ENCODE measurements at regions not wholly inside any gene's neighbourhood (a gene's known extent, or its start where the extent isn't known, plus 50 kb on each side); places are given as distances from the start of the nearest gene placed in this dataset.

DNA sequence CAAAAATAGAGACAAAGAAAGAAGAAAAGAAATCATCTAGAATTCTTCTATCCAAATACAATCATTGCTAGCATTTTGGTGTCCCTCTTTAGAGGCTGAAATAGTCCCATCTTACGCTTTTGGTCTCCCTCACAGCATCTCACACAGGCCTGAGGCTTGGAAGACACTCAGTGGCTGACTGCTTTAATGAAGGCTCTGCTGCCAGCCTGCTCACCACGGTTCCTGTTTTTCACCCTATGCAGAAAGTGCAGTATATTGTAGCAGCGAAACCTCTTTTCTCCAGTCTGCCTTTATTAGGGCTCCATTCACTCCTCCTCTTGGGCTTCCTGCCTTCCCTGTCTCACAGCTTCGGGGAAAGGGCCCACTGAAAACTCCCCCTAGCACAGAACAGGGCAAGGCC, 102.2 kb downstream of the JCAD start:
- Histone ChIP-seq H3K79me2 (ENCODE audit: control insufficient read depth, insufficient read depth, low read length) (no peaks in the 10 kb centered on the region), H3K4me3 (ENCODE audit: control extremely low read depth in 1 of 5, extremely low read depth in 1 of 5, insufficient read depth in 1 of 5, low read depth in 2 of 5, low read length in 4 of 5) (no peak overlapping the region), H3K9ac (ENCODE audit: low read length) (no peak overlapping the region), H3K27ac (ENCODE audit: low read length in 2 of 2) (no peak overlapping the region), H3K9me3 (ENCODE audit: control extremely low read depth in 1 of 3, control insufficient read depth in 2 of 3, insufficient read depth in 1 of 3, low read length in 2 of 3) (peaks cover 0 to 7% (median 3%) of the 10 kb centered on the region in 3 donors), H3K4me1 (ENCODE audit: control insufficient read depth in 2 of 2, insufficient read depth in 2 of 2, low read length in 2 of 2) (no peaks in the 10 kb centered on the region), H4K20me1 (ENCODE audit: control insufficient read depth, insufficient read depth, low read length, poor library complexity, severe bottlenecking) (no peaks in the 10 kb centered on the region), H3K4me2 (replicated peaks; ENCODE audit: low read depth, low read length, poor library complexity, severe bottlenecking) (no peak overlapping the region), H3K36me3 (replicated peaks in 1 of 2; ENCODE audit: control extremely low read depth in 1 of 2, control insufficient read depth in 1 of 2, extremely low read depth in 1 of 2, insufficient read depth in 2 of 2, low read length in 1 of 2) (no peaks in the 10 kb centered on the region), H2AFZ (ENCODE audit: insufficient read depth, low read depth, low read length, poor library complexity, severe bottlenecking) (no peak overlapping the region), H3K27me3 (replicated peaks in 1 of 4; ENCODE audit: control extremely low read depth in 1 of 4, control insufficient read depth in 3 of 4, insufficient read depth in 4 of 4, low read length in 3 of 4) (no peaks in the 10 kb centered on the region)
- H3K4me3 Mint-ChIP-seq, result no peak overlapping the region
- no peaks in the 10 kb centered on the region for H3K9me3 Mint-ChIP-seq (ENCODE audit: insufficient read depth)
- TF ChIP-seq EZH2 (IDR thresholded peaks at IDR 0.05; ENCODE audit: borderline replicate concordance, insufficient read depth, low read depth, low read length, poor library complexity, severe bottlenecking), result no peak
- TF ChIP-seq, protein P1, sequence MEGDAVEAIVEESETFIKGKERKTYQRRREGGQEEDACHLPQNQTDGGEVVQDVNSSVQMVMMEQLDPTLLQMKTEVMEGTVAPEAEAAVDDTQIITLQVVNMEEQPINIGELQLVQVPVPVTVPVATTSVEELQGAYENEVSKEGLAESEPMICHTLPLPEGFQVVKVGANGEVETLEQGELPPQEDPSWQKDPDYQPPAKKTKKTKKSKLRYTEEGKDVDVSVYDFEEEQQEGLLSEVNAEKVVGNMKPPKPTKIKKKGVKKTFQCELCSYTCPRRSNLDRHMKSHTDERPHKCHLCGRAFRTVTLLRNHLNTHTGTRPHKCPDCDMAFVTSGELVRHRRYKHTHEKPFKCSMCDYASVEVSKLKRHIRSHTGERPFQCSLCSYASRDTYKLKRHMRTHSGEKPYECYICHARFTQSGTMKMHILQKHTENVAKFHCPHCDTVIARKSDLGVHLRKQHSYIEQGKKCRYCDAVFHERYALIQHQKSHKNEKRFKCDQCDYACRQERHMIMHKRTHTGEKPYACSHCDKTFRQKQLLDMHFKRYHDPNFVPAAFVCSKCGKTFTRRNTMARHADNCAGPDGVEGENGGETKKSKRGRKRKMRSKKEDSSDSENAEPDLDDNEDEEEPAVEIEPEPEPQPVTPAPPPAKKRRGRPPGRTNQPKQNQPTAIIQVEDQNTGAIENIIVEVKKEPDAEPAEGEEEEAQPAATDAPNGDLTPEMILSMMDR (IDR thresholded peaks at IDR 0.05), result no peak
- no peaks in the 10 kb centered on the region for H3K4me1 Mint-ChIP-seq
- WGBS (ENCODE audit: insufficient coverage), result 41% methylated on average over 4 of the region's 4 CpGs
- POLR2A ChIA-PET, result no interaction called here
- no peak for DNase-seq
- H3K27ac Mint-ChIP-seq, result no peak overlapping the region
- intact Hi-C loops (cut with micrococcal nuclease), result no loop called here
- no peak for ATAC-seq (ENCODE audit: low read depth)
- CTCF ChIA-PET, result no interaction called here
- peaks cover 3% of the 10 kb centered on the region for H3K27me3 Mint-ChIP-seq

DNA sequence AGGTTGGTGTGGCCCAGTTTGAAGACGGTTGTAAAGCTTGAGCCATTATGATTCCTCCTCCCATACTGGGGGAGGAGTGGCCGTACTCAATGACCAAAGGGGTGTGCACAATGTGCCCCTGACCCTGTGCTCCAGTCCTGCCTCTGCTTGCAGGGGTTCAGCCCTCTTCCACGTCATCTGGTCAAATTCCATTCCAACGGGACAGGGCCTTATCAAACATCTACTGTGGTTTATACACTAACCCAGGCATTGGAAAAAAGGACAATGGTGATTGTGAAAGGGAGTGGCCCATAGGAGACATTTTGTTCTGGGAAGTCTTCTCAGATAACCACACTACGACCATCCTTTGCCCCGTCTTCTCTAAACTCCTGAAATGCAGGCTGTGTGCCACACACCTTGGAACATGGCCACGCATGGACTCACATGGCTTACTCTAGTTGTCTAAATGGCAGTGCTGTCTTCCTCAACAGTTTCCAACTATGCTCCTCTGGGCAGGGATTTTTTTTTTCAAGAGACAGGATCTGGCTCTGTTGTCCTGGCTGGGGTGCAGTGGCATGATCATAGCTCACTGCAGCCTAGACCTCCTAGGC, 103.0 kb downstream of the JCAD start:
- CTCF ChIA-PET, result no interaction called here
- Mint-ChIP-seq H3K4me1 (no peaks in the 10 kb centered on the region), H3K4me3 (no peak overlapping the region), H3K27ac (no peak overlapping the region), H3K27me3 (peaks cover 3% of the 10 kb centered on the region), H3K9me3 (ENCODE audit: insufficient read depth) (no peaks in the 10 kb centered on the region)
- no peak for DNase-seq
- TF ChIP-seq, protein P1 (IDR thresholded peaks at IDR 0.05), result no peak
- TF ChIP-seq EZH2 (IDR thresholded peaks at IDR 0.05; ENCODE audit: borderline replicate concordance, insufficient read depth, low read depth, low read length, poor library complexity, severe bottlenecking), result no peak
- 93% methylated on average over 5 of the region's 7 CpGs for WGBS (ENCODE audit: insufficient coverage)
- no peak for ATAC-seq (ENCODE audit: low read depth)
- Histone ChIP-seq H4K20me1 (ENCODE audit: control insufficient read depth, insufficient read depth, low read length, poor library complexity, severe bottlenecking) (no peaks in the 10 kb centered on the region), H3K9me3 (ENCODE audit: control extremely low read depth in 1 of 3, control insufficient read depth in 2 of 3, insufficient read depth in 1 of 3, low read length in 2 of 3) (peaks cover 0 to 7% (median 3%) of the 10 kb centered on the region in 3 donors), H3K36me3 (replicated peaks in 1 of 2; ENCODE audit: control extremely low read depth in 1 of 2, control insufficient read depth in 1 of 2, extremely low read depth in 1 of 2, insufficient read depth in 2 of 2, low read length in 1 of 2) (no peaks in the 10 kb centered on the region), H3K4me1 (ENCODE audit: control insufficient read depth in 2 of 2, insufficient read depth in 2 of 2, low read length in 2 of 2) (no peaks in the 10 kb centered on the region), H3K4me3 (ENCODE audit: control extremely low read depth in 1 of 5, extremely low read depth in 1 of 5, insufficient read depth in 1 of 5, low read depth in 2 of 5, low read length in 4 of 5) (no peak overlapping the region), H3K27me3 (replicated peaks in 1 of 4; ENCODE audit: control extremely low read depth in 1 of 4, control insufficient read depth in 3 of 4, insufficient read depth in 4 of 4, low read length in 3 of 4) (no peaks in the 10 kb centered on the region), H3K79me2 (ENCODE audit: control insufficient read depth, insufficient read depth, low read length) (no peaks in the 10 kb centered on the region), H3K27ac (ENCODE audit: low read length in 2 of 2) (no peak overlapping the region), H3K4me2 (replicated peaks; ENCODE audit: low read depth, low read length, poor library complexity, severe bottlenecking) (no peak overlapping the region), H3K9ac (ENCODE audit: low read length) (no peak overlapping the region), H2AFZ (ENCODE audit: insufficient read depth, low read depth, low read length, poor library complexity, severe bottlenecking) (no peak overlapping the region)
- intact Hi-C loops (cut with micrococcal nuclease), result no loop called here
- POLR2A ChIA-PET, result no interaction called here

Measured in B cell (primary cell).